Endothelial cell (in vitro differentiated cells): ENCODE measurements at regions not wholly inside any gene's neighbourhood (a gene's known extent, or its start where the extent isn't known, plus 50 kb on each side); places are given as distances from the start of the nearest gene placed in this dataset.

Experiments
- DNase-seq: peaks from one replicate; pipeline ENCODE4 v3.0.0; 2021; ENCODE audit warnings: low spot score
- H3K27ac Mint-ChIP-seq: one replicate; pipeline ENCODE4 v1.8.0; 2021; ENCODE audit warnings: mixed read lengths, inconsistent platforms; ENCODE audit not compliant: unreplicated experiment
- H3K27me3 Mint-ChIP-seq: one replicate; pipeline ENCODE4 v1.8.0; 2021; ENCODE audit warnings: mild to moderate bottlenecking, moderate library complexity, mixed read lengths, inconsistent platforms; ENCODE audit not compliant: unreplicated experiment
- H3K36me3 Mint-ChIP-seq: one replicate; pipeline ENCODE4 v1.8.0; 2021; ENCODE audit warnings: mild to moderate bottlenecking, low read depth, mixed read lengths, inconsistent platforms; ENCODE audit not compliant: unreplicated experiment
- H3K4me1 Mint-ChIP-seq: one replicate; pipeline ENCODE4 v1.8.0; 2021; ENCODE audit warnings: mild to moderate bottlenecking, mixed read lengths, inconsistent platforms; ENCODE audit not compliant: unreplicated experiment
- H3K4me3 Mint-ChIP-seq: one replicate; pipeline ENCODE4 v1.8.0; 2021; ENCODE audit warnings: mild to moderate bottlenecking, mixed read lengths, inconsistent platforms; ENCODE audit not compliant: unreplicated experiment
- H3K9me3 Mint-ChIP-seq: one replicate; pipeline ENCODE4 v1.8.0; 2021; ENCODE audit warnings: mixed read lengths, inconsistent platforms; ENCODE audit not compliant: unreplicated experiment
- CTCF ChIP-seq: fragments of 200-600 bp; sonication (generic); IDR thresholded peaks from one replicate; pipeline ENCODE4 v1.5.0; 2021; ENCODE audit warnings: antibody characterized with exemption; ENCODE audit not compliant: unreplicated experiment

DNA sequence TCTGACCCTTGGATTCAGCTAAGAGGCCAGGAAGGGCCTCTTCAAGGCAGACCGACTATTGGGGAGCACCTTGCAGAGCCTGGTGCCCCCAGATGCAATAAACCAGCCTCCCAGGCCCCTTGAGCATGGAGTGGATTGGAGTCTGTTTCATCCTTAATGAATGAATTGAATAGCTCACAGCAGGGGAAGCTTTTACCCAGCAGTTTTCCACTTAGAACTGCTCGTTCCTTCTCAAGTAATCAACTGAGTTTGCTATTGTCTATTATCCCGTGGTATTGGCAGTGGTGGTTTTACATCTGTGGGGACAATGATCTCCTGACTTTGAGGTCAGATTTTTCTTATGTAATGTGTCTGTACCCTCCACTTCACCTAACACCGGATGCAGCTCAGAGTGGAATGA is 197.6 kb downstream of the AACS start:
- H3K9me3 Mint-ChIP-seq: no peaks in the 10 kb centered on the region
- H3K4me1 Mint-ChIP-seq: no peaks in the 10 kb centered on the region
- DNase-seq: no peak
- no peak overlapping the region for H3K27ac Mint-ChIP-seq
- H3K27me3 Mint-ChIP-seq: no peaks in the 10 kb centered on the region
- no peak overlapping the region for H3K4me3 Mint-ChIP-seq
- TF ChIP-seq CTCF: no peak
- H3K36me3 Mint-ChIP-seq: no peaks in the 10 kb centered on the region

- Mint-ChIP-seq H3K4me1 (no peaks in the 10 kb centered on the region), H3K27me3 (no peaks in the 10 kb centered on the region), H3K4me3 (no peak overlapping the region), H3K9me3 (no peaks in the 10 kb centered on the region), H3K27ac (no peak overlapping the region), H3K36me3 (no peaks in the 10 kb centered on the region)
- no peak for DNase-seq
- no peak for TF ChIP-seq CTCF
Measured at GRCh38 chr12:125263385-125263784, 198.2 kb downstream of the AACS start.

GRCh38 chr12:125267114-125267513 is 201.9 kb downstream of the AACS start:
- no peak overlapping the region for H3K27ac Mint-ChIP-seq
- H3K4me1 Mint-ChIP-seq: no peaks in the 10 kb centered on the region
- H3K4me3 Mint-ChIP-seq: no peak overlapping the region
- no peaks in the 10 kb centered on the region for H3K36me3 Mint-ChIP-seq
- no peaks in the 10 kb centered on the region for H3K27me3 Mint-ChIP-seq
- no peak for TF ChIP-seq CTCF
- no peak for DNase-seq
- H3K9me3 Mint-ChIP-seq: no peaks in the 10 kb centered on the region

- DNase-seq: no peak
- no peaks in the 10 kb centered on the region for H3K4me1 Mint-ChIP-seq
- TF ChIP-seq CTCF: no peak
- H3K27me3 Mint-ChIP-seq: peaks cover 2% of the 10 kb centered on the region
- no peaks in the 10 kb centered on the region for H3K9me3 Mint-ChIP-seq
- H3K4me3 Mint-ChIP-seq: no peak overlapping the region
- H3K27ac Mint-ChIP-seq: no peak overlapping the region
- H3K36me3 Mint-ChIP-seq: no peaks in the 10 kb centered on the region
Measured at GRCh38 chr12:125269276-125269675, 204.0 kb downstream of the AACS start.

- Mint-ChIP-seq H3K27ac (no peak overlapping the region), H3K27me3 (peaks cover 2% of the 10 kb centered on the region), H3K4me3 (no peak overlapping the region), H3K9me3 (no peaks in the 10 kb centered on the region), H3K4me1 (no peaks in the 10 kb centered on the region), H3K36me3 (no peaks in the 10 kb centered on the region)
- no peak for DNase-seq
- TF ChIP-seq CTCF: no peak
Measured at GRCh38 chr12:125271892-125272291, 206.7 kb downstream of the AACS start.
